ENCODE measurements at regions not wholly inside any gene's neighbourhood (a gene's known extent, or its start where the extent isn't known, plus 50 kb on each side); places are given as distances from the start of the nearest gene placed in this dataset.
"Not testable (repeated sequence)": the region's sequence is repeated elsewhere in the genome, so short reads cannot be mapped to it uniquely, and the experiment has no call there.

GRCh38 chr11:21761000-21761399 is 431.9 kb upstream of the ANO5 start:
- no peak for DNase-seq
- H3K27ac Mint-ChIP-seq = no peak overlapping the region

GRCh38 chr11:21768388-21768787 is 424.5 kb upstream of the ANO5 start:
- H3K27ac Mint-ChIP-seq = no peak overlapping the region
- no peaks in the 10 kb centered on the region for H3K4me1 Mint-ChIP-seq (ENCODE audit: low read depth in 2 of 2)
- ATAC-seq (replicated peaks) = no peak
- H3K4me3 Mint-ChIP-seq = no peak overlapping the region
- H3K9me3 Mint-ChIP-seq = peaks cover 0 to 5% of the 10 kb centered on the region in 2 donors
- DNase-seq = no peak
- no peaks in the 10 kb centered on the region for H3K27me3 Mint-ChIP-seq
- no peaks in the 10 kb centered on the region for H3K36me3 Mint-ChIP-seq (ENCODE audit: insufficient read depth)

More at GRCh38 chr11:21761000-21761399, 431.9 kb upstream of the ANO5 start:
- Mint-ChIP-seq H3K27me3 (no peaks in the 10 kb centered on the region), H3K4me1 (ENCODE audit: low read depth in 2 of 2) (no peaks in the 10 kb centered on the region), H3K36me3 (ENCODE audit: insufficient read depth) (no peaks in the 10 kb centered on the region), H3K4me3 (no peak overlapping the region), H3K9me3 (peaks cover 5 to 21% of the 10 kb centered on the region in 2 donors)
- ATAC-seq (replicated peaks) = no peak

GRCh38 chr11:21769188-21769587 is 423.7 kb upstream of the ANO5 start:
- DNase-seq (no peak), ATAC-seq (replicated peaks) (no peak)
- no peaks in the 10 kb centered on the region for H3K4me1 Mint-ChIP-seq (ENCODE audit: low read depth in 2 of 2)
- H3K9me3 Mint-ChIP-seq = peaks cover 0 to 5% of the 10 kb centered on the region in 2 donors
- no peaks in the 10 kb centered on the region for H3K27me3 Mint-ChIP-seq
- no peaks in the 10 kb centered on the region for H3K36me3 Mint-ChIP-seq (ENCODE audit: insufficient read depth)
- no peak overlapping the region for H3K27ac Mint-ChIP-seq
- H3K4me3 Mint-ChIP-seq = no peak overlapping the region

DNA sequence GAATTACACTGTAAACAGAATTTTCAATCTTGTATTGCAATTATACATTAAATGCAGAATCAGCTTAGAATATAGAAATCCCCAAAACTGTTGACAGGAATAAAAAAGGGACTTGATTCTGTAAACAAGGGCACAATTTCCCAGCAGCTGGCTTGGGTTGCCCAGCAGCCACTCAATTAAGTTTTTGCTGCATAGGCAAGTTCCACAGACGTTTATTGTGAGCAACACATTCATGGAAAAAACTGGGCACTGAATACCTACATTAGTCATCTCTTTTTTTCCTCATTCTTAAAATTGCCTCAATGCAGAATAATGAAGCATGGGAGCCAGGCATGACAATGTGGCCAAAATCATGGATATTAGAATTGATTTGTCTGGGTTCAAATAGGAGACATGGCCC is 421.8 kb upstream of the ANO5 start:
- Mint-ChIP-seq H3K27me3 (no peaks in the 10 kb centered on the region), H3K9me3 (peaks cover 6 to 9% of the 10 kb centered on the region in 2 donors), H3K36me3 (ENCODE audit: insufficient read depth) (no peaks in the 10 kb centered on the region), H3K4me3 (no peak overlapping the region), H3K27ac (no peak overlapping the region), H3K4me1 (ENCODE audit: low read depth in 2 of 2) (peaks cover 0 to 1% of the 10 kb centered on the region in 2 donors)
- no peak for ATAC-seq (replicated peaks)
- DNase-seq = no peak

DNA sequence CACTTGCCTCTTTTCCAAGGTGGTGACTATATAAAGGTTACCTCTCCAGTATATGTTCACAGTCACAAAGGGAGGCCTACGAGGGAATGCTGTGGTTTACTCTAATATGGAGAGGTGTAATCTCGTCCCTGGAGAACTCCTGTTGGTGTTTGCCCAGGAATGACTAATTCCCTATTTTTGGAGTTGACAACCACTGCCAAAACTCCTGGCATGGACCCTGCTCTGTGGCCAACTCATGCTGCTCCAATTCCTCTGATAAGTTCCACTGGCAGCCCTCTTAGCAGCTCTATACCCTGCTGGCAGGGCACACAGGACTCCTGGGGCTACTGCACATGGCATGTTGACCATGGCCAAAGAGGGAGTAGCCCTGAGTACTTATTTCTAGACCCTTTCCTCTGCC is 418.7 kb upstream of the ANO5 start:
- no peak overlapping the region for H3K4me3 Mint-ChIP-seq
- ATAC-seq (replicated peaks) = no peak
- peaks cover 0 to 1% of the 10 kb centered on the region in 2 donors for H3K4me1 Mint-ChIP-seq (ENCODE audit: low read depth in 2 of 2)
- no peaks in the 10 kb centered on the region for H3K27me3 Mint-ChIP-seq
- peaks cover 4 to 16% of the 10 kb centered on the region in 2 donors for H3K9me3 Mint-ChIP-seq
- H3K27ac Mint-ChIP-seq = no peak overlapping the region
- no peak for DNase-seq
- no peaks in the 10 kb centered on the region for H3K36me3 Mint-ChIP-seq (ENCODE audit: insufficient read depth)

DNA sequence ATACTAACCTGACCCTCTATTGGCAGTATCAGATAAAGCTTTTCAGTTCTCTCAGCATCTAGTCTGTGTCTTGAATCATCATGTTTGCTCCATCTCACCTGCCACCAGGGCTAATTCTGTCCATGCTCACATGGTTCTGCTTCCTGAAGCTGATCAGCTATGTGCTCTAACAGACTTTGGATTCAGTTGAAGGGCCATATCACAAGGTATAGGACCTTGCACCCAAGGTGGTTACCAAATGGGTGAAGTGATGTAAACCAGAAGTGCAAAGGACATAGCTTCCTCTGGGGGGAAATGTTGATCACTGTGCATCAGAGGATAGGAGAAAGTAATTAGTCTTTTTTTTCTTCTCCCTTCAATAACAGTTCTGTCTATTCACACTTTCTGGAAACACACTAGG is 417.0 kb upstream of the ANO5 start:
- peaks cover 0 to 1% of the 10 kb centered on the region in 2 donors for H3K4me1 Mint-ChIP-seq (ENCODE audit: low read depth in 2 of 2)
- DNase-seq = no peak
- no peaks in the 10 kb centered on the region for H3K36me3 Mint-ChIP-seq (ENCODE audit: insufficient read depth)
- no peak for ATAC-seq (replicated peaks)
- H3K9me3 Mint-ChIP-seq = peaks cover 4 to 16% of the 10 kb centered on the region in 2 donors
- no peak overlapping the region for H3K27ac Mint-ChIP-seq
- no peaks in the 10 kb centered on the region for H3K27me3 Mint-ChIP-seq
- no peak overlapping the region for H3K4me3 Mint-ChIP-seq

- Mint-ChIP-seq H3K27ac (no peak overlapping the region), H3K9me3 (peaks cover 0 to 6% of the 10 kb centered on the region in 2 donors), H3K36me3 (ENCODE audit: insufficient read depth) (no peaks in the 10 kb centered on the region), H3K4me3 (no peak overlapping the region), H3K4me1 (ENCODE audit: low read depth in 2 of 2) (no peaks in the 10 kb centered on the region), H3K27me3 (no peaks in the 10 kb centered on the region)
- DNase-seq = no peak
- ATAC-seq (replicated peaks) = no peak
Observed at GRCh38 chr11:21783954-21784353, 408.9 kb upstream of the ANO5 start.

GRCh38 chr11:21785351-21785750 is 407.5 kb upstream of the ANO5 start:
- ATAC-seq (replicated peaks) (no peak), DNase-seq (no peak)
- Mint-ChIP-seq H3K36me3 (ENCODE audit: insufficient read depth) (no peaks in the 10 kb centered on the region), H3K4me1 (ENCODE audit: low read depth in 2 of 2) (no peaks in the 10 kb centered on the region), H3K9me3 (peaks cover 8 to 10% of the 10 kb centered on the region in 2 donors), H3K27ac (no peak overlapping the region), H3K4me3 (no peak overlapping the region), H3K27me3 (no peaks in the 10 kb centered on the region)

DNA sequence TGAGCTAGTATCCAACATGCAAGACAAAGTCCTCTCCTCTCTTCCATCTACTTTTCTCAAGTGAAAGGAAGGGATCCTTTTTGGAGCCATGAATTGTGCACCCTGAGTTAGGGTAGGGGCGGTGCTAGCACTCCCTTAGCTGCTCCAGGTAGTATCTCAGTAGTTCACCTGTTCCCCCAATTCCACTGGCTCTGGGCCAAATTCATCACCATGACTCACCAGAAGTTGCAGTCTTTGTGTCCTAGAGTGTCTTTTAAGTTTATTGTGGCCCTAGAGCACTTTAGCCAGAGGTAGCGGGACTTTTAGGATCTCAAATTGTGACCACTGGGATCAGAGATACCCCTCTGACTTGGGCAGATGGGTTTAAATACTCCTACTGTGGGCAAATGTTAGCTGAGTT is 398.6 kb upstream of the ANO5 start:
- Mint-ChIP-seq H3K27ac (no peak overlapping the region), H3K4me3 (no peak overlapping the region), H3K4me1 (ENCODE audit: low read depth in 2 of 2) (no peaks in the 10 kb centered on the region), H3K9me3 (peaks cover 9 to 26% of the 10 kb centered on the region in 2 donors), H3K27me3 (no peaks in the 10 kb centered on the region), H3K36me3 (ENCODE audit: insufficient read depth) (no peaks in the 10 kb centered on the region)
- DNase-seq (no peak), ATAC-seq (replicated peaks) (no peak)

DNA sequence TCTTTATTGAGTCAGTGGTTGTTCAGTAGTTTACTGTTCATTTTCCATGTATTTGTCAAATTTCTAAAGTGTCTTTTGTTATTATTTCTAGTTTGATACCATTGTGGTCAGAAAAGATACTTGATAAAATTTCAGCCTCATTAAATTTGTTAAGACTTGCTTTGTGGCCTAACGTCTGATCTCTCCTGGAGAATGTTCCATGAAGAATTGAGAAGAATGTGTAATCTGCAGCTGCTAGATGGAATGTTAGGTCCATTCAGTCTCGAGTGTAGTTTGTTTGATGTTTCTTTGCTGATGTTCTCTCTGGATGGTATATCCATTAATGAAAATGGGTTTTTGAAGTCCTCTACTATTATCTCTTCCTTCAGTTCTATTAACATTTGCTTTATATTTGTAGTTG is 394.7 kb upstream of the ANO5 start:
- DNase-seq (no peak), ATAC-seq (replicated peaks) (no peak)
- Mint-ChIP-seq H3K27me3 (no peaks in the 10 kb centered on the region), H3K36me3 (ENCODE audit: insufficient read depth) (no peaks in the 10 kb centered on the region), H3K4me1 (ENCODE audit: low read depth in 2 of 2) (no peaks in the 10 kb centered on the region), H3K9me3 (peaks cover 8 to 30% of the 10 kb centered on the region in 2 donors), H3K27ac (no peak overlapping the region), H3K4me3 (no peak overlapping the region)

- H3K4me1 Mint-ChIP-seq (ENCODE audit: low read depth in 2 of 2); H3K27ac Mint-ChIP-seq; DNase-seq; ATAC-seq (replicated peaks); H3K36me3 Mint-ChIP-seq (ENCODE audit: insufficient read depth); H3K4me3 Mint-ChIP-seq; H3K27me3 Mint-ChIP-seq: not testable (repeated sequence)
- peaks cover 5 to 29% of the 10 kb centered on the region in 2 donors for H3K9me3 Mint-ChIP-seq
Observed at GRCh38 chr11:21804523-21804922, 388.4 kb upstream of the ANO5 start.

DNA sequence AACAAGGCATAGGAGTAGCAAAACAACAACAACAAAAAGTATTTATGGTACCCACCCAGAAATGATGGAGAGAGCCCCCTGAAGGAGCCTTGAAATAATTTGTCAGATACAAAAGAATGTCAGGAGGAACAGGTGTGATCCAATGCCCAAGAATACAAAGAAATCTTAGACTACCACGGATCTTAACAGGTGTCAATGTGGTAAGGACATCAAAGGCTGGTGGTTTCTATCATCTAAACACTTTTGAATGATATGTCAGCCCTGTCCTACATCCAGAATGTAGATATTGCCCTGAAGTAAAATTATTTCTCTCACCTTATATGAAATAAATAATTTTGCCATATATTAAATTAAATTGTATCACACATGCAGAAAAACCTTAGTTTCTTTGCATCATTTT is 386.4 kb upstream of the ANO5 start:
- Mint-ChIP-seq H3K27ac (no peak overlapping the region), H3K4me1 (ENCODE audit: low read depth in 2 of 2) (no peaks in the 10 kb centered on the region), H3K36me3 (ENCODE audit: insufficient read depth) (no peaks in the 10 kb centered on the region), H3K9me3 (peaks cover 14 to 38% of the 10 kb centered on the region in 2 donors), H3K27me3 (no peaks in the 10 kb centered on the region), H3K4me3 (no peak overlapping the region)
- ATAC-seq (replicated peaks) (no peak), DNase-seq (no peak)

GRCh38 chr11:21806947-21807346 is 385.9 kb upstream of the ANO5 start:
- Mint-ChIP-seq H3K36me3 (ENCODE audit: insufficient read depth) (no peaks in the 10 kb centered on the region), H3K9me3 (peaks cover 14 to 33% of the 10 kb centered on the region in 2 donors)
- ATAC-seq (replicated peaks) = no peak

DNA sequence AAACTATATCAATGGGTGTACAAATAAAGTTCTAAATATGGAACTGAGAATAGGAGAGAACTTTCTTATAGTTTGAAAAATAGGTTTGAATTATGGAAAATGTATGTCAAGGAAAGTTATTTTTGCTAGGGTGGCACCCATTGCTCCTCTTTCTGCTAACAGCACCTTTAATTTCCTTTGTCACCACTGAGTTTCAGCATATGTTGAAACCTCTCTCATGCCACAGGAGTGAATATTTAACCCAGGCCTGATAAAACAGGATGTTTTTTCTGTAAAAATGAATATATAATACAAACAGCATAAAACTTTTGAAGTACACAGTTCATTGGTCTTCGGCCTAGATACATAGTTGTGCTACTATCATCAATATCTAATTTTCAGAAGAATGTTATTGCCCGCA is 385.5 kb upstream of the ANO5 start:
- no peak for ATAC-seq (replicated peaks)
- no peak for DNase-seq
- Mint-ChIP-seq H3K4me1 (ENCODE audit: low read depth in 2 of 2) (no peaks in the 10 kb centered on the region), H3K27ac (no peak overlapping the region), H3K9me3 (peaks cover 14 to 33% of the 10 kb centered on the region in 2 donors), H3K27me3 (no peaks in the 10 kb centered on the region), H3K4me3 (no peak overlapping the region), H3K36me3 (ENCODE audit: insufficient read depth) (no peaks in the 10 kb centered on the region)

More at GRCh38 chr11:21806947-21807346, 385.9 kb upstream of the ANO5 start:
- Mint-ChIP-seq H3K27me3 (no peaks in the 10 kb centered on the region), H3K4me3 (no peak overlapping the region), H3K27ac (no peak overlapping the region), H3K4me1 (ENCODE audit: low read depth in 2 of 2) (no peaks in the 10 kb centered on the region)
- no peak for DNase-seq

DNA sequence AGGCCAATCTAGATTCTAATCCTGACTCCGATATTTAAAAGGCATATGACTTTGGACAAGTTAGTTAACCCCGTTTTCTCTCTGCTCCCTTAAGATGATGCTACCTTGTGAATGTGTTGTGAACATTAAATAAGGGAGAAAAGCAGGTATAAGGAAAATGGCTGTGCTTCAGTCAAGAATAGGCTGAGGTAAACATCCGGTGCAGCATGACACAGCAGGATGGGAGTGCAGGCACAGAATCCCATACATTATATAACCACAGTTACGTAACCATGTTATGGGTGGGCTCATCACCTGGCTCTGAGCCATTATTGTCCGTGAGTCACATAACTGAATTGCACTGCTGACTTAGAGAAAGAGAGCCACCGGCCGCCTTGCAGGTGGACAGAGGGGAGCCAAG is 382.2 kb upstream of the ANO5 start:
- Mint-ChIP-seq H3K9me3 (peaks cover 13 to 32% of the 10 kb centered on the region in 2 donors), H3K27me3 (no peaks in the 10 kb centered on the region), H3K4me1 (ENCODE audit: low read depth in 2 of 2) (no peaks in the 10 kb centered on the region), H3K27ac (no peak overlapping the region), H3K36me3 (ENCODE audit: insufficient read depth) (no peaks in the 10 kb centered on the region), H3K4me3 (no peak overlapping the region)
- DNase-seq = no peak
- no peak for ATAC-seq (replicated peaks)

Data from effector memory CD8-positive, alpha-beta T cell (primary cell).